Adrenal gland (tissue), 5 donors: ENCODE measurements at regions not wholly inside any gene's neighbourhood (a gene's known extent, or its start where the extent isn't known, plus 50 kb on each side); places are given as distances from the start of the nearest gene placed in this dataset.
"Not testable (repeated sequence)": the region's sequence is repeated elsewhere in the genome, so short reads cannot be mapped to it uniquely, and the experiment has no call there.

Experiments
- POLR2A ChIP-seq, 2 donors: fragments of 450-650 bp; IDR thresholded peaks; one replicate each; pipeline ENCODE4 v1.6.1; 2017; ENCODE audit warnings: antibody characterized with exemption in 2 of 2, mild to moderate bottlenecking in 2 of 2, moderate library complexity in 1 of 2
- TF ChIP-seq, protein P1 (sequence below), 6 experiments: fragments of 450-650 bp in 4 of 6; fragments of 200-600 bp in 2 of 6; sonication (generic) in 1 of 6; IDR thresholded peaks; 1 replicate in 5 of 6; 2 replicates in 1 of 6; pipeline versions ENCODE4 v1.5.1 to v1.8.0; 2016 to 2021; ENCODE audit warnings: antibody characterized with exemption in 6 of 6, mild to moderate bottlenecking in 2 of 6, moderate library complexity in 1 of 6
- donor health status: DM: no; HTN: no; CAD: no.

DNA sequence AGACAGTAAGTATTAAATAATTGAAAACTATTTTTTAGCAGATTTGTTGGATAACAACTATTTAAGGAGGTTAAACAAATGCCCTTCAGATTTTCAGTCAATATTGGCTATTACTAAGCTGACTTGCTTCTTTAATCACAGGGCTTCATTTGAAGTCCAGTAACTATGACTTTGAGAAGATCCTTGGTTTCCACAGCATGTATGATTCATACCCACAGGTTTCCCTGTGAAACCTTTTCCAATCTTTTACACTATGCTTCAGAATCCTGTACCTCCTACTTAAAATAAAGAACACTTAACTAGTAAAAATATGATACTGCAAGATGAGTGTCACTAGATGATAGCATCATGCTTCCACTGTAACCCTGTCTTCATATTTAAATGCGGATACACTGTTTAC, 211.9 kb downstream of the SPATA31A1 start:
- TF ChIP-seq, protein P1, sequence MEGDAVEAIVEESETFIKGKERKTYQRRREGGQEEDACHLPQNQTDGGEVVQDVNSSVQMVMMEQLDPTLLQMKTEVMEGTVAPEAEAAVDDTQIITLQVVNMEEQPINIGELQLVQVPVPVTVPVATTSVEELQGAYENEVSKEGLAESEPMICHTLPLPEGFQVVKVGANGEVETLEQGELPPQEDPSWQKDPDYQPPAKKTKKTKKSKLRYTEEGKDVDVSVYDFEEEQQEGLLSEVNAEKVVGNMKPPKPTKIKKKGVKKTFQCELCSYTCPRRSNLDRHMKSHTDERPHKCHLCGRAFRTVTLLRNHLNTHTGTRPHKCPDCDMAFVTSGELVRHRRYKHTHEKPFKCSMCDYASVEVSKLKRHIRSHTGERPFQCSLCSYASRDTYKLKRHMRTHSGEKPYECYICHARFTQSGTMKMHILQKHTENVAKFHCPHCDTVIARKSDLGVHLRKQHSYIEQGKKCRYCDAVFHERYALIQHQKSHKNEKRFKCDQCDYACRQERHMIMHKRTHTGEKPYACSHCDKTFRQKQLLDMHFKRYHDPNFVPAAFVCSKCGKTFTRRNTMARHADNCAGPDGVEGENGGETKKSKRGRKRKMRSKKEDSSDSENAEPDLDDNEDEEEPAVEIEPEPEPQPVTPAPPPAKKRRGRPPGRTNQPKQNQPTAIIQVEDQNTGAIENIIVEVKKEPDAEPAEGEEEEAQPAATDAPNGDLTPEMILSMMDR (IDR thresholded peaks at IDR 0.05) = not testable (repeated sequence)
- not testable (repeated sequence) for TF ChIP-seq POLR2A (IDR thresholded peaks at IDR 0.05)
